ENCODE measurements at regions not wholly inside any gene's neighbourhood (a gene's known extent, or its start where the extent isn't known, plus 50 kb on each side); places are given as distances from the start of the nearest gene placed in this dataset.

DNA sequence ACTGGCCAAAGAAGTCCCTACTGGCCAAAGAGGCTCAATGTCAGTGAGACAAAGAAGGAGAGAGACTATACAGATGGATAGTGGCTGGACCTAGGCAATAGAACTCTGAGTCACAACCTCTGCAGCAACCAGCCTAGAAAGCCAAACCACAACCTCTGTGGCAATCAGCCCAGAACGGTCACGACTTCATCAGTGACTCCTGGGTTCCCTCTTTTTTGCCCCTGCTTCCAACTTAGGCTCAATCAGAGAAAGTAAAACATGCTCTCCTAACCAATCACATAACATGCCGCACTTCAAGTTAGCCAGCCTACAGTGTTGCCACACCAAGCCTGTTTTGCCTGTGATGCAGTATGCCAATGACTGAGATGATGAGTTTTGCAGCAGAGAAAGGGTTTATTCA lies 203.4 kb downstream of the ANAPC10 start:
- TF ChIP-seq CTCF (optimal IDR thresholded peaks at IDR 0.05 in 1 of 3, IDR thresholded peaks at IDR 0.05 in 1 of 3, conservative IDR thresholded peaks at IDR 0.05 in 1 of 3; ENCODE audit: extremely low read depth in 1 of 3, insufficient read depth in 2 of 3, low read length in 3 of 3) (no peak), EZH2 (IDR thresholded peaks at IDR 0.05; ENCODE audit: low read length) (no peak)

All from keratinocyte (primary cell).